C4-2B (cell line): ENCODE measurements at regions not wholly inside any gene's neighbourhood (a gene's known extent, or its start where the extent isn't known, plus 50 kb on each side); places are given as distances from the start of the nearest gene placed in this dataset.

ENCODE experiments used
- ZFX ChIP-seq: fragments of 450-650 bp; IDR thresholded peaks from 2 replicates; pipeline ENCODE4 v1.6.1; 2017
- TF ChIP-seq, protein P1 (sequence below): fragments of 450-650 bp; conservative IDR thresholded peaks from 2 replicates; pipeline ENCODE4 v1.5.1; 2017; ENCODE audit warnings: mild to moderate bottlenecking

DNA sequence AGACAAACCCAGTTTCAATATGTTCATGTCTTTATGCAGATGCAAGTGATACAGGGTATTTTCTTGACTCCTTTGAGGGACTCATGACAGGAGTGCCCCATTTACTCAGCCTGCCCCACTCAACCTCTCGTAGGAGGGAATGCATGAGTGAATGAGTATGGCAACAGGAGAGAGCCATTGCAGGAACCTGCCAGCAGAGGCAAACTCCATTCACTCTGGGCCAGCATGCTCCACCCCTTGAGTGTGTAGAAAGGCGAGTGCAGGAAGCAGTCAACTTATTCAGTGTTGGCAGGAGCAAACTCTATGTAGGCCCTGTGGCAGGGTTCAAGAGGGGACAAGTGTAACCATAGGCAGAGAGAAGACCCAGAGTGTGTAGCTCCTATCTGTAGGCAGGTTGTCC lies 1526.3 kb downstream of the PLA2G4A start:
- TF ChIP-seq, protein P1, sequence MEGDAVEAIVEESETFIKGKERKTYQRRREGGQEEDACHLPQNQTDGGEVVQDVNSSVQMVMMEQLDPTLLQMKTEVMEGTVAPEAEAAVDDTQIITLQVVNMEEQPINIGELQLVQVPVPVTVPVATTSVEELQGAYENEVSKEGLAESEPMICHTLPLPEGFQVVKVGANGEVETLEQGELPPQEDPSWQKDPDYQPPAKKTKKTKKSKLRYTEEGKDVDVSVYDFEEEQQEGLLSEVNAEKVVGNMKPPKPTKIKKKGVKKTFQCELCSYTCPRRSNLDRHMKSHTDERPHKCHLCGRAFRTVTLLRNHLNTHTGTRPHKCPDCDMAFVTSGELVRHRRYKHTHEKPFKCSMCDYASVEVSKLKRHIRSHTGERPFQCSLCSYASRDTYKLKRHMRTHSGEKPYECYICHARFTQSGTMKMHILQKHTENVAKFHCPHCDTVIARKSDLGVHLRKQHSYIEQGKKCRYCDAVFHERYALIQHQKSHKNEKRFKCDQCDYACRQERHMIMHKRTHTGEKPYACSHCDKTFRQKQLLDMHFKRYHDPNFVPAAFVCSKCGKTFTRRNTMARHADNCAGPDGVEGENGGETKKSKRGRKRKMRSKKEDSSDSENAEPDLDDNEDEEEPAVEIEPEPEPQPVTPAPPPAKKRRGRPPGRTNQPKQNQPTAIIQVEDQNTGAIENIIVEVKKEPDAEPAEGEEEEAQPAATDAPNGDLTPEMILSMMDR = no peak
- TF ChIP-seq ZFX = no peak
